GM06990 (cell line): ENCODE measurements at regions not wholly inside any gene's neighbourhood (a gene's known extent, or its start where the extent isn't known, plus 50 kb on each side); places are given as distances from the start of the nearest gene placed in this dataset.
"Not testable (repeated sequence)": the region's sequence is repeated elsewhere in the genome, so short reads cannot be mapped to it uniquely, and the experiment has no call there.

ENCODE experiments used
- DNase-seq: peaks from one replicate; pipeline ENCODE4 v3.0.0-alpha.2; 2011; ENCODE audit not compliant: insufficient read length; ENCODE audit errors: extremely low read depth
- H3K27me3 ChIP-seq: replicated peaks from 2 replicates; pipeline ENCODE4 v1.6.0; 2011; ENCODE audit warnings: low read length; ENCODE audit not compliant: control insufficient read depth, insufficient read depth
- H3K36me3 ChIP-seq: 2 replicates; pipeline ENCODE4 v1.5.1; 2011; ENCODE audit warnings: low read length; ENCODE audit not compliant: control insufficient read depth, insufficient read depth
- H3K4me3 ChIP-seq: replicated peaks from 2 replicates; pipeline ENCODE4 v1.5.1; 2011; ENCODE audit warnings: low read depth, mild to moderate bottlenecking, control low read depth, low read length
- TF ChIP-seq, protein P1 (sequence below): IDR thresholded peaks from 2 replicates; pipeline ENCODE4 v1.5.1; 2011; ENCODE audit warnings: low read length, control low read depth, mild to moderate bottlenecking, inconsistent platforms; ENCODE audit not compliant: insufficient read depth, poor library complexity, severe bottlenecking

DNA sequence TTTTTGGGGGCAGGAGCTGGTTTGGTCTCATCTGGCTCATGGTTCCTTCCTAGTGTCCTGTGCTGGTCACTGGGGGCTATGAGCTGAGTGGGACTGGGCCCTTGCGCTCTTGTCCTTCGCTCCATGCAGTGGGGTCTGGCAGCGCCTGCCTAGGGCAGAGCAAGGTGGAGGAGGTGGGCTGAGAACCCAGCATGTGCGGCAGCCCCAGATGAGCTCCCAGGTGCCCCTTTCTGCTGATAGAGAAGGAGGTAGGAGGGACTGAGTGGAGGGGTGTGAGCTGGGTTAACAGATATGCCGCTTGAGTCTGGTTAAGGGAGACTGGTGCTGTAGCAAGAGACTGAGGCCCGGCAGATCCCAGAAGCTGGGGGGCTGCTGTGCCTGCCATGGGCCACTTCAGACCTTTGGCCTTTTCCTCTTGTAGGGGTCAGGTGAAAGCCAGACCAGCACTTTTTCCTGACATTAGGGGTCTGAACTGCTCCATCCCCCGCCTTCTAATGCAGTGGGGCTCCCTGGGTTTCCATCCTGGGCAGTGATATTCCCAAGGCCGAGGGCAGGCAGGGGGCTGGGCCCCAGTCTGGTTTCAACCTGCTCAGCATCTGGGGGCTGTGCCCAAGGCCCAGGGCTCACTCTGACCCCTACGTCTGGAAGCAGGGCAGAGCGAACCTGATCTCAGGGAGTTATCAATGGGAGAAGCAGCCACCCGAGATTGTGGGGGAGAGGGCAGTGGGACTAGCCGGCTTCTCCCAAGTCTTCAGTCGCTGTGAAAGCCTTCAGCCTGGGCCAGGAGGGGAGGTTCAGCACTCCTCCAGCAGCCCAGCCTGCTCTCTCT, 62.9 kb upstream of the PRR23C start:
- Histone ChIP-seq H3K27me3 (no peaks in the 10 kb centered on the region; the same call in none of the 2 replicates), H3K4me3 (no peak overlapping the region), H3K36me3 (no peaks in the 10 kb centered on the region)
- no peak for DNase-seq
- TF ChIP-seq, protein P1, sequence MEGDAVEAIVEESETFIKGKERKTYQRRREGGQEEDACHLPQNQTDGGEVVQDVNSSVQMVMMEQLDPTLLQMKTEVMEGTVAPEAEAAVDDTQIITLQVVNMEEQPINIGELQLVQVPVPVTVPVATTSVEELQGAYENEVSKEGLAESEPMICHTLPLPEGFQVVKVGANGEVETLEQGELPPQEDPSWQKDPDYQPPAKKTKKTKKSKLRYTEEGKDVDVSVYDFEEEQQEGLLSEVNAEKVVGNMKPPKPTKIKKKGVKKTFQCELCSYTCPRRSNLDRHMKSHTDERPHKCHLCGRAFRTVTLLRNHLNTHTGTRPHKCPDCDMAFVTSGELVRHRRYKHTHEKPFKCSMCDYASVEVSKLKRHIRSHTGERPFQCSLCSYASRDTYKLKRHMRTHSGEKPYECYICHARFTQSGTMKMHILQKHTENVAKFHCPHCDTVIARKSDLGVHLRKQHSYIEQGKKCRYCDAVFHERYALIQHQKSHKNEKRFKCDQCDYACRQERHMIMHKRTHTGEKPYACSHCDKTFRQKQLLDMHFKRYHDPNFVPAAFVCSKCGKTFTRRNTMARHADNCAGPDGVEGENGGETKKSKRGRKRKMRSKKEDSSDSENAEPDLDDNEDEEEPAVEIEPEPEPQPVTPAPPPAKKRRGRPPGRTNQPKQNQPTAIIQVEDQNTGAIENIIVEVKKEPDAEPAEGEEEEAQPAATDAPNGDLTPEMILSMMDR, result no peak

DNA sequence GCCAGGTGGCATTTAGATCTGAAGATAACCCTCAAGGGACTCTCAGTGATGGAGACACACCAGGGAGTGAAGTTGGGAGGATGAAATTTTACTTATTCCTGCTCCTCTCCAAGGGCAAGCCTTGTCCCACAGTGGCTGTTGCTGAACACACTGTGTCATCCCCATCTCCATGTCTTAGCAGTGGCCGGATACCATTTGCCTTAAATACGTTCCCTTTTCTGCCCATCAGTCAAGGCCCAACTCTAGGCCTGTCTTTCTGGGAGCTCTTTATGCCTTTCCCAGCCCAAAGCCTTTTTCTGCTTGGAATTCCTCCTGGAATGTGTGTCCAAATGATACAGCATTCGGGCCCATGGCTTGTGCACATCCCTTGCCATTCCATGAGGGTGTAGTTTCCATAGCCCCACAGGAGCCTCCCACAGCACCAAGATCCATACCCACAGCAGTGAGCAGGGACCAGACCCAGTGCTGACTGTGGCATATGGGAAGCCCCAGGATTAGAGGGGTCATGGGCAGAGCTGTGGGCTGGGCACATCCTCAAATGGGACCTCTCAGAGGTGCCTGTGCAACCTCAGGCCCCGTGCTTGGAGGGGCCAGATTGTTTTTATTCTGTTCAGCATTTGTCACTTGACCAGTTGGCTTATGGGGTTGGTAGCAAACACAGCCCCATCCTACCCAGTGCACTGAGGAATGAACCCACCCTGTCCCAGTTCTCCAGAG, 63.7 kb upstream of the PRR23C start:
- no peak for DNase-seq
- H3K27me3 ChIP-seq, result no peaks in the 10 kb centered on the region; the same call in none of the 2 replicates
- no peaks in the 10 kb centered on the region for H3K36me3 ChIP-seq
- TF ChIP-seq, protein P1, result no peak
- no peak overlapping the region for H3K4me3 ChIP-seq

DNA sequence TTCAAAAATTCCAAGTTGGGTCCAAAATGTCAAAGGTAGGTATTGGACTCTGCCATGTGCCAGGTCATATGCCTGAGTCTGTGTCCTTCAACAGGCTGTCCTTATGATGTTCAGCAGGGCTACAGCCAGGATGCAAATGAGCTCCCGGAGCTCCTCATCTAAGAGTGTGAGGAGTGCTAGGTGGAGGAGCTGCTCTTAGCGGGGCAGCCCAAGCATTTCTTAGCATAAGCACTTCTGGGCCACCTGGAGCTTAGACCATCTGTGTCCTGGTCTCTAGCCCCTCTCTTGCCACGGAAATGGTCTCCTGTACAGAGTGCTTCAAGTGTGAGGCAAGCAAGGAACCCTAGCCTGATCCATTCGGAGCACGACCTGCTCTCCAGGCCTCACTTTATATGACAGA, 64.6 kb upstream of the PRR23C start:
- no peaks in the 10 kb centered on the region for H3K36me3 ChIP-seq
- no peak overlapping the region for H3K4me3 ChIP-seq
- no peak for DNase-seq
- TF ChIP-seq, protein P1, result no peak
- H3K27me3 ChIP-seq, result no peaks in the 10 kb centered on the region; the same call in 1 of the 2 replicates

DNA sequence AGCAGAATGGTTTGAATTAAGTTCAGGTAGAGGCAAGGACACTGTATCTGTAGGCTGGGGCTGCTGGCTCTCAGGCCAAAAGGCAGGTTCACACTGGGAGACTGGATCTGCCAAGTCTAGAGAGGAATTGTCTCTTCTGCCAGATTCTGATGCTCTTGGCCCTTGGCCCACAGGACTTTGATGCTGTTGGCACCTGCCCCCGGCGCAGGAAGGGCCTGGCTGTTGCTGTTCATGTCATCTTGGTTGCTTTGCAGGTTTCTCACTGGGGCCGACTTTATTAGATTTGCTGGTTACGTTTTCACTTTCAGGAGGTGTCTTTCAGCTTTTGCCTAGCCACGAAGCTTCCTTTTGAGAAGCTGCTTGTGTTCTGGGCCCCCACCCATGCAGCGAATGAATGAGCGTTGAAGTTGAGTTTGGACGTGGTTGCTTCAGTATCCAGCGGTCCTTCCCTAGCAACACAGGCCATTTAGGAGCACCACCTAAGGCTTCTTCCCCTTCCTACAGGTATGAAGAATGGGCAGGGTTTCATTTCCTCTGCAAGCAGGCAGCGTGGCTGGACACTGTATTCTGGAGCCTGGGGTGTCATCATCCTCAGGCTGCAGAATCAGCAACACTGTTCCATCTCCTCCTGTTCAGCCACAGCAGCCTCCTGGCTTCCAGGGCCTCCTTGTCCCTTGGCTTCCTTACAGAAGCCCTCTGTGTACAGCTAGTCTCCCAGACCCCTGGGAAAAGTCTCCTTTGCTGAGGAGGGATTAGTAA, 65.6 kb upstream of the PRR23C start:
- no peaks in the 10 kb centered on the region for H3K36me3 ChIP-seq
- TF ChIP-seq, protein P1, result no peak
- DNase-seq, result no peak
- H3K4me3 ChIP-seq, result no peak overlapping the region
- no peaks in the 10 kb centered on the region; the same call in 1 of the 2 replicates for H3K27me3 ChIP-seq

DNA sequence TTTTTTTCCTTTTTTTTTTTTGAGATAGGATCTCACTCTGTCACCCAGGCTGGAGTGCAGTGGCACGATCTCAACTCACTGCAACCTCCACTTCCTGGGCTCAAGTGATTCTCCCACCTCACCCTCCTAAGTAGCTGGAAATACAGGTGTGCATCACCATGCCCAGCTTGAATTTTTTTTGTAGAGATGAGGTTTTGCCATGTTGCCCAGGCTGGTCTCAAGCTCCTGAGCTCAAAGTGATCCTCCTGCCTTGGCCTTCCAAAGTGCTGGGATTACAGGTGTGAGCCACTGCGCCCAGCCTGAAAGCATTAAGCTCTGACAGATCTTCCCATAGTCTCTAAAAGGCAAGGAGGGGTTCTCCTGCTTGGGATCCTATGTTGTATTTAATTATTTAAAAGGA, 66.2 kb upstream of the PRR23C start:
- H3K27me3 ChIP-seq, H3K36me3 ChIP-seq, H3K4me3 ChIP-seq, DNase-seq: not testable (repeated sequence)
